HEK293T (cell line): ENCODE measurements at regions not wholly inside any gene's neighbourhood (a gene's known extent, or its start where the extent isn't known, plus 50 kb on each side); places are given as distances from the start of the nearest gene placed in this dataset.

ENCODE experiments used
- BHLHE40 ChIP-seq: fragments of 450-650 bp; IDR thresholded peaks from 2 replicates; pipeline ENCODE4 v1.6.1; 2016; ENCODE audit warnings: mild to moderate bottlenecking, moderate library complexity, borderline replicate concordance
- SP1 ChIP-seq: fragments of 450-650 bp; IDR thresholded peaks from 2 replicates; pipeline ENCODE4 v1.6.1; 2017

- TF ChIP-seq SP1 (no peak), BHLHE40 (no peak)
These were observed 422.7 kb upstream of the LCORL start for GRCh38 chr4:18444206-18444605.
